ENCODE measurements at regions not wholly inside any gene's neighbourhood (a gene's known extent, or its start where the extent isn't known, plus 50 kb on each side); places are given as distances from the start of the nearest gene placed in this dataset.
"Not testable (repeated sequence)": the region's sequence is repeated elsewhere in the genome, so short reads cannot be mapped to it uniquely, and the experiment has no call there.

DNA sequence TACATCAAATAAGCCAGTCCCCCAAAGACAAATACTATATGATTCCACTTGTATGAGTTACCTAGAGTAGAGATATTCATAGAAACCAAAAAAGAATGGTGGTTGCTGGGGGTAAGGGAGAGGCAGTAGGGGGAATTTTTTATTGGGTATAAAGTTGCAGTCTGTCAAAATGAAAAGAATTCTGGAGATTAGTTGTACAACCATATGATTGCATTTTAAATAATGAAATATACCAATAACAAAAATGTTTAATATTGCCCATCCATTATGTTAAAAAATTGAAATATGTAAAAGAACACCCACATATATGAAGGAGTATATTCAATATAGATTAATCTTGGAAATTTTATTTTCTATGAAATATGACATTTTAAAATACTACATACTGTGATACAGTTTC, 1383.5 kb downstream of the FSCB start:
- DNase-seq = no peak
- Histone ChIP-seq H3K27me3 (ENCODE audit: control insufficient read depth, insufficient read depth, low read length) (no peaks in the 10 kb centered on the region), H3K36me3 (replicated peaks; ENCODE audit: control insufficient read depth, insufficient read depth, low read length) (peaks cover 1% of the 10 kb centered on the region; the same call in 1 of the 2 replicates), H3K4me3 (ENCODE audit: insufficient read depth, low read depth, low read length) (no peak overlapping the region)

- Histone ChIP-seq H3K27me3 (ENCODE audit: control insufficient read depth, insufficient read depth, low read length) (no peaks in the 10 kb centered on the region), H3K4me3 (ENCODE audit: insufficient read depth, low read depth, low read length) (no peak overlapping the region), H3K36me3 (replicated peaks; ENCODE audit: control insufficient read depth, insufficient read depth, low read length) (peaks cover 1% of the 10 kb centered on the region; the same call in 1 of the 2 replicates)
- DNase-seq = no peak
Measured at GRCh38 chr14:43119672-43120071, 1387.4 kb downstream of the FSCB start.

GRCh38 chr14:43116341-43116740, 1390.7 kb downstream of the FSCB start:
- Histone ChIP-seq H3K27me3 (ENCODE audit: control insufficient read depth, insufficient read depth, low read length) (no peaks in the 10 kb centered on the region), H3K36me3 (replicated peaks; ENCODE audit: control insufficient read depth, insufficient read depth, low read length) (peaks cover 1% of the 10 kb centered on the region; the same call in 1 of the 2 replicates), H3K4me3 (ENCODE audit: insufficient read depth, low read depth, low read length) (no peak overlapping the region)
- DNase-seq = no peak

DNA sequence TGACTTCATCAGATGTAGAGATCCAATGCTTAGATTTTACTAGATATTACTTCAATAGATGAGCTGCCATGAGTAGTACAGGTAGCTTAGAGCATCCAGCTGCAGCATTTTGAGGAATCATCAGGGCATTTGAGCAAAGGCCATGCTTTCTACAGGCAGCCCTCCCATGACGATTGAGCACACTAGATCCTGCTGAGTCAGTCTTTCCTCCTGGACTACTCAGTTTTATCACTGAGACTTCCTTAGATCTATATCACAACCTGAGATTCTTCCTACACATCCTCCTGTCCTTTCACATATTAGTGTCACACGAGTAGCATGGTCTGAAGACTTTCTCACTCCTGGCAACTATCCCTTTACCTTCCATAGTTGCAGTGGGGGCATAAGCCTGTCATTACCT, 1401.8 kb downstream of the FSCB start:
- Histone ChIP-seq H3K4me3 (ENCODE audit: insufficient read depth, low read depth, low read length) (no peak overlapping the region), H3K27me3 (ENCODE audit: control insufficient read depth, insufficient read depth, low read length) (no peaks in the 10 kb centered on the region), H3K36me3 (replicated peaks; ENCODE audit: control insufficient read depth, insufficient read depth, low read length) (no peaks in the 10 kb centered on the region)
- no peak for DNase-seq

DNA sequence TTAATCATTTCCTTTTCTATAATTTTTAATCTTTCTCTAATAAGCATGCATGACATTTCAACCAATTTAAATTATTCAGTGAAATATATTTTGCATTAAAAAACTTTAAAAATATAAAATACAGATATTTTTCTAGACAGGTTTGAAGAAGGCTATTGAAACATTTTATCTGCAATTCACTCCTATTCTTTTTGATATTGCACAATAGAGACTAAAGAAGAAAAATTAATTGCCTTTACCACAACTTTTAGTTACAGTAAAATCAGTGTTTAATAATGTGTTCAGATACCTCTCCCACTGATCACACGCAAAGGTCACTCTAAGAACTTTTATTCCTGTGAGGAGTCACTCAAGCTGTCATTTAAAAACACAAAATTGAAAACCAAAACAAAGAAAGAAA, 1416.7 kb downstream of the FSCB start:
- no peaks in the 10 kb centered on the region for H3K36me3 ChIP-seq (replicated peaks; ENCODE audit: control insufficient read depth, insufficient read depth, low read length)
- no peaks in the 10 kb centered on the region for H3K27me3 ChIP-seq (ENCODE audit: control insufficient read depth, insufficient read depth, low read length)
- no peak for DNase-seq
- no peak overlapping the region for H3K4me3 ChIP-seq (ENCODE audit: insufficient read depth, low read depth, low read length)

DNA sequence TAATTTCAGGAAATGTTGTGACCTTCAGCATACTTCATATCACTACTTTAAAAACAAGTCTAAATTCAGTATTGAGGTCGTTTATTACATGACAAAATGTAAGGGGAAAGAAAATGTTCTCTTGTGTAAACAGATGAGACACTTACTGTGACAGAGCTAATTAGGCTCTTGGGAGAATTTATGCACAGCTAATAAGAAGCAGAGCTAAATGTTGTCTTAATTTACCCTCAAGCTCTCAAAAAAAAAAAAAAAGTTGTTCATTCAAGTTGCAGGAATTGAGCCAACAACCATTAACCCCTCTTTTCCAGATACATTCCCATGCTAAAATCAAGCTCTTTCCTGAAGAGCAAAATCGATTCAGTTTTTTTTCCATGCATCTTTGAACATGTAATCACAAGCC, 1419.4 kb downstream of the FSCB start:
- no peak for DNase-seq
- Histone ChIP-seq H3K27me3 (ENCODE audit: control insufficient read depth, insufficient read depth, low read length) (no peaks in the 10 kb centered on the region), H3K36me3 (replicated peaks; ENCODE audit: control insufficient read depth, insufficient read depth, low read length) (no peaks in the 10 kb centered on the region), H3K4me3 (ENCODE audit: insufficient read depth, low read depth, low read length) (no peak overlapping the region)

- DNase-seq = no peak
- no peak overlapping the region for H3K4me3 ChIP-seq (ENCODE audit: insufficient read depth, low read depth, low read length)
- H3K27me3 ChIP-seq (ENCODE audit: control insufficient read depth, insufficient read depth, low read length) = no peaks in the 10 kb centered on the region
- no peaks in the 10 kb centered on the region for H3K36me3 ChIP-seq (replicated peaks; ENCODE audit: control insufficient read depth, insufficient read depth, low read length)
Measured at GRCh38 chr14:43085819-43086218, 1421.3 kb downstream of the FSCB start.

DNA sequence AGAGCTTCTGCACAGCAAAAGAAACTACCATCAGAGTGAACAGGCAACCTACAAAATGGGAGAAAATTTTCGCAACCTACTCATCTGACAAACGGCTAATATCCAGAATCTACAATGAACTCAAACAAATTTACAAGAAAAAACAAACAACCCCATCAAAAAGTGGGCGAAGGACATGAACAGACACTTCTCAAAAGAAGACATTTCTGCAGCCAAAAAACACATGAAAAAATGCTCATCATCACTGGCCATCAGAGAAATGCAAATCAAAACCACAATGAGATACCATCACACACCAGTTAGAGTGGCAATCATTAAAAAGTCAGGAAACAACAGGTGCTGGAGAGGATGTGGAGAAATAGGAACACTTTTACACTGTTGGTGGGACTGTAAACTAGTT, 1439.7 kb downstream of the FSCB start:
- not testable (repeated sequence) for H3K27me3 ChIP-seq (ENCODE audit: control insufficient read depth, insufficient read depth, low read length); DNase-seq; H3K4me3 ChIP-seq (ENCODE audit: insufficient read depth, low read depth, low read length); H3K36me3 ChIP-seq (replicated peaks; ENCODE audit: control insufficient read depth, insufficient read depth, low read length)

DNA sequence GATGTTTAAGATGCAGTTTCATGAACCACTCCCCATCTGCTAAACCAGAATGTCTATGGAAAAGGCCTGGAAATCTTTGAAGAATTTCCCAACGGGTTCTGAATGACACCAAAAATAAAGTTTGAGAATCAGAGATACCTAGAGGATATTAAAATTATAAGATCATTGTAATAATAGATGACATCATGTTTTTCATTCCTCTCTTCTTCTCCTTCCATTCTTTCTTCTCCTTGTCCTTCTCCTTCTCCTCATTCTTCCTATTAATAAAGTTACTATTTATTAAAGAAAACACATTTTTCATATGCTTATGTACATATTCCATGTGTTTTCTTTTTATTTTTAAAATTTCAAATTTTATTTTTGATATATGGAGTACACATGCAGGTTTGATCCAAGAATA, 1449.4 kb downstream of the LRFN5 start:
- H3K27me3 ChIP-seq (ENCODE audit: control insufficient read depth, insufficient read depth, low read length) = no peaks in the 10 kb centered on the region
- no peak for DNase-seq
- H3K36me3 ChIP-seq (replicated peaks; ENCODE audit: control insufficient read depth, insufficient read depth, low read length) = no peaks in the 10 kb centered on the region
- H3K4me3 ChIP-seq (ENCODE audit: insufficient read depth, low read depth, low read length) = no peak overlapping the region

DNA sequence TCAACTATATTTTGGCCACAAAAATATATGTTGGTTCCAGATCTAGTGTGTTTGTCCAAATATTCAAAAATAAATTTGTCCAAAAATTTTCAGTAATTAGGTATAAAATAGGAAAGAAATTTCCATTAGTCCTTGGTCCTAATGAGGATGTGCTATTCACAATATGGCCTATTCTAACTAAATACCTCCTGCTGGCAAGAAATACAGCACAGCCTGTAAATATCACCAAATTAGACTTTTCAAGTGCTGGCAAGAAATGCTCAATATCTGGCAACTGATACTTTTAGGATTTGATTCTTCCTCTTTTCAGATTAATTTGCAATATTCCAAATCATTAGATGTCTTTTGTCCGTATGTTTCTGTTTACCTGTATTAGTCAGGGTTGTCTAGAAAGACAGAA, 1446.2 kb downstream of the LRFN5 start:
- Histone ChIP-seq H3K4me3 (ENCODE audit: insufficient read depth, low read depth, low read length) (no peak overlapping the region), H3K36me3 (replicated peaks; ENCODE audit: control insufficient read depth, insufficient read depth, low read length) (no peaks in the 10 kb centered on the region), H3K27me3 (ENCODE audit: control insufficient read depth, insufficient read depth, low read length) (no peaks in the 10 kb centered on the region)
- DNase-seq = no peak

- no peaks in the 10 kb centered on the region for H3K27me3 ChIP-seq (ENCODE audit: control insufficient read depth, insufficient read depth, low read length)
- no peak overlapping the region for H3K4me3 ChIP-seq (ENCODE audit: insufficient read depth, low read depth, low read length)
- DNase-seq = no peak
- no peaks in the 10 kb centered on the region for H3K36me3 ChIP-seq (replicated peaks; ENCODE audit: control insufficient read depth, insufficient read depth, low read length)
Measured at GRCh38 chr14:43043850-43044249, 1437.2 kb downstream of the LRFN5 start.

DNA sequence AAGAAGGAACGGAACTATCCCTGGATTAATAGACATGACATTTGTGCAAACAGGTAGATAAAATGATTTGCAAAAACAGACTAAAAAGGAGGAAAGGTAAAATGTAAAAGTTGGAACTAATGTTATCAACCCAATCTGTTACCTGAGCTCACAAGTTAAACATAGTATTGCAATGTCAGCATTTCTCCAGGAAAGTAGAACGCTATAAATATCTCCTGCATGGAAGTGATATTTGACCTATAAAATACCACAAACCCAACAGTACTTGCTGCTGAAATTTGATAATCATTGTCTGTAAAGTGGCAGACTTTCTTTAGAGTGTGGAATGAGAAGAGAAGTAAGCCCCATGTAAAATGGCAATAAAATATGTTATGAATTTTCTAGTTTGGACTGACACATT, 1435.7 kb downstream of the LRFN5 start:
- H3K4me3 ChIP-seq (ENCODE audit: insufficient read depth, low read depth, low read length) = no peak overlapping the region
- no peaks in the 10 kb centered on the region for H3K27me3 ChIP-seq (ENCODE audit: control insufficient read depth, insufficient read depth, low read length)
- no peaks in the 10 kb centered on the region for H3K36me3 ChIP-seq (replicated peaks; ENCODE audit: control insufficient read depth, insufficient read depth, low read length)
- no peak for DNase-seq

DNA sequence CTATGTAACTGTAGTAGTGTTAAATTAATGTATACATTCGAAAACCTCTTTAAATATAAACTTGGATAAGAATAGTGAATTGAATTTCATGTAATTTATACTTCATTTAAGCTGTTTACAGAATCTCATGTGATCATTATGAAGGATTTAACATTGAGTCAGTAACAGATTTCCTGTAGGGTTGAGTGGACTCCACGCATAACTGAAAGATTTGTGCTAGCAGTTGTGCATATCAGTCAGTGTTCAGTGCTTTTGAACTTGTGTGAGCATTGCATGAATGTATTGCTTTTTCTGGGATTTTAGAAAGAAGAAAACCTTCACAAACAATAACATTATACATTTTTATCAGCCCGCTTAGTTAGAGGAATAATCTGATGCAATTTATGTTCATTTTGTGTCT, 1435.3 kb downstream of the LRFN5 start:
- DNase-seq = no peak
- Histone ChIP-seq H3K36me3 (replicated peaks; ENCODE audit: control insufficient read depth, insufficient read depth, low read length) (no peaks in the 10 kb centered on the region), H3K4me3 (ENCODE audit: insufficient read depth, low read depth, low read length) (no peak overlapping the region), H3K27me3 (ENCODE audit: control insufficient read depth, insufficient read depth, low read length) (no peaks in the 10 kb centered on the region)

DNA sequence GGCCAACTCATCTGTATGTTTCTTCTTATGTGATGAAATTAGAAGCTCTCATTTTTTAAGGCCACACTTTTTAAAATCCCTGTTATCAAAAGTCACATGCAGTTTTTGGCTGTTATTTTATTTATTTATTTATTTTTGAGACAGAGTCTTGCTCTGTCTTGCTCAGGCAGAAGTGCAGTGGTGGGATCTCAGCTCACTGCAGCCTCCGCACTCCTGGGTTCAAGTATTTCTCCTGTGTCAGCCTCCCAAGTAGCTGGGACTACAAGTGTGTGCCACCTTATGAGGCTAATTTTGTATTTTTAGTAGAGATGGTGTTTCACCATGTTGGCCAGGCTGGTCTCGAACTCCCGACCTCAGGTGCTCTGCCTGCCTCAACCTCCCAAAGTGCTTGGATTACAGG, 1434.5 kb downstream of the LRFN5 start:
- H3K36me3 ChIP-seq (replicated peaks; ENCODE audit: control insufficient read depth, insufficient read depth, low read length) = no peaks in the 10 kb centered on the region
- DNase-seq = no peak
- H3K27me3 ChIP-seq (ENCODE audit: control insufficient read depth, insufficient read depth, low read length) = no peaks in the 10 kb centered on the region
- H3K4me3 ChIP-seq (ENCODE audit: insufficient read depth, low read depth, low read length) = no peak overlapping the region

DNA sequence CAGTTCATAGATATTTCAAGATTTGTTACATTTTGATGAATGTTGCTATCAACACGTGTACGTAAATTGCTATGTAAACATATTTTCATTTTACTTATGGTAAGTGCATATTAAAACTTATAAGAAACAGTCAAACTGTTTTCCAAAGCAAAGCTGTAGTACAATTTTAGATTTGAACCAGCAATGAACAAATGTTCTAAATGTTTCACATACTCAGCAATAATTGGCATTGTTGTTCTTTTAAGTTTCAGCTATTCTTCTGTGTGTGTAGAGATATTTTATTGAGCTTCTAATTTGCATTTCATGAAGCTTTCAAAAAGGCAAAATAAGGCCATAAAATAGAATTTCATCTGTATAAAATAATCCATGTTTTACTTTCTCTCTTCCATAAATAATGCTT, 1433.2 kb downstream of the LRFN5 start:
- Histone ChIP-seq H3K27me3 (ENCODE audit: control insufficient read depth, insufficient read depth, low read length) (no peaks in the 10 kb centered on the region), H3K36me3 (replicated peaks; ENCODE audit: control insufficient read depth, insufficient read depth, low read length) (no peaks in the 10 kb centered on the region), H3K4me3 (ENCODE audit: insufficient read depth, low read depth, low read length) (no peak overlapping the region)
- no peak for DNase-seq

- no peaks in the 10 kb centered on the region for H3K36me3 ChIP-seq (replicated peaks; ENCODE audit: control insufficient read depth, insufficient read depth, low read length)
Measured at GRCh38 chr14:43031598-43031997, 1424.9 kb downstream of the LRFN5 start.

More at GRCh38 chr14:43031598-43031997, 1424.9 kb downstream of the LRFN5 start:
- Histone ChIP-seq H3K4me3 (ENCODE audit: insufficient read depth, low read depth, low read length) (no peak overlapping the region), H3K27me3 (ENCODE audit: control insufficient read depth, insufficient read depth, low read length) (no peaks in the 10 kb centered on the region)
- no peak for DNase-seq

Data from H7 (cell line).